ENCODE measurements at regions not wholly inside any gene's neighbourhood (a gene's known extent, or its start where the extent isn't known, plus 50 kb on each side); places are given as distances from the start of the nearest gene placed in this dataset.

GRCh38 chr1:63142001-63142400, 180.4 kb upstream of the FOXD3 start:
- ATAC-seq = no peak
- Mint-ChIP-seq H3K27ac (no peak overlapping the region), H3K4me3 (no peak overlapping the region), H3K4me1 (no peaks in the 10 kb centered on the region), H3K9me3 (peaks cover 3% of the 10 kb centered on the region), H3K36me3 (no peaks in the 10 kb centered on the region), H3K27me3 (no peaks in the 10 kb centered on the region)

GRCh38 chr1:63143482-63143881, 178.9 kb upstream of the FOXD3 start:
- no peaks in the 10 kb centered on the region for H3K36me3 Mint-ChIP-seq
- no peaks in the 10 kb centered on the region for H3K4me1 Mint-ChIP-seq
- H3K4me3 Mint-ChIP-seq = no peak overlapping the region
- H3K27ac Mint-ChIP-seq = no peak overlapping the region
- H3K27me3 Mint-ChIP-seq = no peaks in the 10 kb centered on the region
- peaks cover 3% of the 10 kb centered on the region for H3K9me3 Mint-ChIP-seq
- no peak for ATAC-seq

- Mint-ChIP-seq H3K9me3 (peaks cover 3% of the 10 kb centered on the region), H3K36me3 (no peaks in the 10 kb centered on the region), H3K4me3 (no peak overlapping the region), H3K27ac (no peak overlapping the region), H3K4me1 (no peaks in the 10 kb centered on the region), H3K27me3 (peaks cover 21% of the 10 kb centered on the region)
- ATAC-seq = no peak
Observed at GRCh38 chr1:63147783-63148182, 174.6 kb upstream of the FOXD3 start.

- peak; percentile 41 for ATAC-seq
Observed at GRCh38 chr1:63148825-63149645, 173.3 kb upstream of the FOXD3 start.

GRCh38 chr1:63152572-63152971, 169.8 kb upstream of the FOXD3 start:
- no peaks in the 10 kb centered on the region for H3K36me3 Mint-ChIP-seq
- no peaks in the 10 kb centered on the region for H3K4me1 Mint-ChIP-seq
- H3K9me3 Mint-ChIP-seq = no peaks in the 10 kb centered on the region
- H3K27ac Mint-ChIP-seq = no peak overlapping the region
- peaks cover 42% of the 10 kb centered on the region for H3K27me3 Mint-ChIP-seq
- ATAC-seq = no peak
- H3K4me3 Mint-ChIP-seq = no peak overlapping the region

More at GRCh38 chr1:63148825-63149645, 173.3 kb upstream of the FOXD3 start:
- H3K27me3 Mint-ChIP-seq = peaks cover 28% of the 10 kb centered on the region
- no peaks in the 10 kb centered on the region for H3K36me3 Mint-ChIP-seq
- H3K27ac Mint-ChIP-seq = no peak overlapping the region
- H3K9me3 Mint-ChIP-seq = peaks cover 3% of the 10 kb centered on the region
- H3K4me3 Mint-ChIP-seq = no peak overlapping the region
- no peaks in the 10 kb centered on the region for H3K4me1 Mint-ChIP-seq

- Mint-ChIP-seq H3K27ac (no peak overlapping the region), H3K4me1 (no peaks in the 10 kb centered on the region), H3K36me3 (no peaks in the 10 kb centered on the region), H3K27me3 (peaks cover 48% of the 10 kb centered on the region), H3K9me3 (no peaks in the 10 kb centered on the region), H3K4me3 (no peak overlapping the region)
- no peak for ATAC-seq
Observed at GRCh38 chr1:63155437-63155836, 166.9 kb upstream of the FOXD3 start.

- H3K36me3 Mint-ChIP-seq = no peaks in the 10 kb centered on the region
- no peak overlapping the region for H3K4me3 Mint-ChIP-seq
- H3K27ac Mint-ChIP-seq = no peak overlapping the region
- no peaks in the 10 kb centered on the region for H3K9me3 Mint-ChIP-seq
- peaks cover 34% of the 10 kb centered on the region for H3K27me3 Mint-ChIP-seq
- H3K4me1 Mint-ChIP-seq = no peaks in the 10 kb centered on the region
- ATAC-seq = no peak
Observed at GRCh38 chr1:63157085-63157484, 165.3 kb upstream of the FOXD3 start.

- H3K4me3 Mint-ChIP-seq = no peak overlapping the region
- no peak for ATAC-seq
- no peaks in the 10 kb centered on the region for H3K9me3 Mint-ChIP-seq
- H3K4me1 Mint-ChIP-seq = no peaks in the 10 kb centered on the region
- H3K27me3 Mint-ChIP-seq = peaks cover 22% of the 10 kb centered on the region
- no peak overlapping the region for H3K27ac Mint-ChIP-seq
- H3K36me3 Mint-ChIP-seq = no peaks in the 10 kb centered on the region
Observed at GRCh38 chr1:63169057-63169456, 153.3 kb upstream of the FOXD3 start.

GRCh38 chr1:63173161-63173560, 149.2 kb upstream of the FOXD3 start:
- no peak overlapping the region for H3K4me3 Mint-ChIP-seq
- H3K27ac Mint-ChIP-seq = no peak overlapping the region
- no peaks in the 10 kb centered on the region for H3K4me1 Mint-ChIP-seq
- no peaks in the 10 kb centered on the region for H3K36me3 Mint-ChIP-seq
- peaks cover 6% of the 10 kb centered on the region for H3K9me3 Mint-ChIP-seq
- H3K27me3 Mint-ChIP-seq = peaks cover 20% of the 10 kb centered on the region
- no peak for ATAC-seq

GRCh38 chr1:63189677-63190076, 132.7 kb upstream of the FOXD3 start:
- ATAC-seq = no peak
- no peaks in the 10 kb centered on the region for H3K36me3 Mint-ChIP-seq
- H3K4me3 Mint-ChIP-seq = no peak overlapping the region
- H3K9me3 Mint-ChIP-seq = no peaks in the 10 kb centered on the region
- H3K27me3 Mint-ChIP-seq = peaks cover 8% of the 10 kb centered on the region
- no peaks in the 10 kb centered on the region for H3K4me1 Mint-ChIP-seq
- H3K27ac Mint-ChIP-seq = no peak overlapping the region

- Mint-ChIP-seq H3K27ac (no peak overlapping the region), H3K9me3 (no peaks in the 10 kb centered on the region), H3K36me3 (no peaks in the 10 kb centered on the region), H3K27me3 (peaks cover 8% of the 10 kb centered on the region), H3K4me1 (no peaks in the 10 kb centered on the region), H3K4me3 (no peak overlapping the region)
- ATAC-seq = no peak
Observed at GRCh38 chr1:63190171-63190570, 132.2 kb upstream of the FOXD3 start.

- ATAC-seq = no peak
- Mint-ChIP-seq H3K27me3 (peaks cover 18% of the 10 kb centered on the region), H3K4me3 (no peak overlapping the region), H3K4me1 (no peaks in the 10 kb centered on the region), H3K27ac (no peak overlapping the region), H3K36me3 (no peaks in the 10 kb centered on the region), H3K9me3 (peaks cover 3% of the 10 kb centered on the region)
Observed at GRCh38 chr1:63198871-63199394, 123.4 kb upstream of the FOXD3 start.

GRCh38 chr1:63199706-63200335, 122.5 kb upstream of the FOXD3 start:
- no peaks in the 10 kb centered on the region for H3K36me3 Mint-ChIP-seq
- H3K9me3 Mint-ChIP-seq = peaks cover 3% of the 10 kb centered on the region
- no peak for ATAC-seq
- no peaks in the 10 kb centered on the region for H3K4me1 Mint-ChIP-seq
- H3K27me3 Mint-ChIP-seq = peaks cover 18% of the 10 kb centered on the region
- no peak overlapping the region for H3K4me3 Mint-ChIP-seq
- no peak overlapping the region for H3K27ac Mint-ChIP-seq

GRCh38 chr1:63200676-63201075, 121.7 kb upstream of the FOXD3 start:
- Mint-ChIP-seq H3K4me1 (no peaks in the 10 kb centered on the region), H3K27me3 (peaks cover 18% of the 10 kb centered on the region), H3K36me3 (no peaks in the 10 kb centered on the region), H3K9me3 (peaks cover 3% of the 10 kb centered on the region), H3K4me3 (no peak overlapping the region), H3K27ac (no peak overlapping the region)
- ATAC-seq = no peak

GRCh38 chr1:63203641-63204040, 118.7 kb upstream of the FOXD3 start:
- H3K36me3 Mint-ChIP-seq = no peaks in the 10 kb centered on the region
- no peaks in the 10 kb centered on the region for H3K4me1 Mint-ChIP-seq
- no peak overlapping the region for H3K27ac Mint-ChIP-seq
- H3K4me3 Mint-ChIP-seq = no peak overlapping the region
- no peaks in the 10 kb centered on the region for H3K9me3 Mint-ChIP-seq
- H3K27me3 Mint-ChIP-seq = peaks cover 27% of the 10 kb centered on the region
- no peak for ATAC-seq

GRCh38 chr1:63205776-63206175, 116.6 kb upstream of the FOXD3 start:
- Mint-ChIP-seq H3K4me1 (no peaks in the 10 kb centered on the region), H3K9me3 (no peaks in the 10 kb centered on the region), H3K27ac (no peak overlapping the region), H3K4me3 (no peak overlapping the region), H3K36me3 (no peaks in the 10 kb centered on the region), H3K27me3 (peaks cover 26% of the 10 kb centered on the region)
- no peak for ATAC-seq
